ENCODE measurements at regions not wholly inside any gene's neighbourhood (a gene's known extent, or its start where the extent isn't known, plus 50 kb on each side); places are given as distances from the start of the nearest gene placed in this dataset.

DNA sequence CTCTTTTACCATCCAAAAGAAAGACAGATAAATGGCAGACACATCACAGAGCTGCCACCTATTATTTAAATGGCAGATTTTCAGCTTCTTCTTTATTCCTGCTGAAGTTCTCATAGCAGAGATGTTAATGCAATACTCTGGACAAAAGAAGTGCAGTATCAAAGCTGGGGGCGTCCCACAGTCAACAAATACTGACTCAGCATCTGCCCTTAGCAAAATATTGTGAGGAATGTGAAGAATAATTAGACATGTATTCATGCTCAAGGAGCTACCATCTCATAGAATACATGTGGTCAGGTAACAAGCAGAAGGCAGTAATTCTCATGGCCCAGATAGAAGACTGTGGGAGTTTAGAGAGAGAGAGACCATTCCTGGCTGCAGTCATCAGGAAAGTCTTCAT is 108.0 kb upstream of the TANK start:
- Mint-ChIP-seq H3K27me3 (ENCODE audit: low read depth, poor library complexity) (peaks cover 53% of the 10 kb centered on the region), H3K4me3 (no peak overlapping the region), H3K9me3 (peaks cover 4% of the 10 kb centered on the region), H3K4me1 (no peaks in the 10 kb centered on the region), H3K27ac (no peak overlapping the region), H3K36me3 (ENCODE audit: low read depth) (no peaks in the 10 kb centered on the region)
- DNase-seq, result no peak
- TF ChIP-seq, protein P1, sequence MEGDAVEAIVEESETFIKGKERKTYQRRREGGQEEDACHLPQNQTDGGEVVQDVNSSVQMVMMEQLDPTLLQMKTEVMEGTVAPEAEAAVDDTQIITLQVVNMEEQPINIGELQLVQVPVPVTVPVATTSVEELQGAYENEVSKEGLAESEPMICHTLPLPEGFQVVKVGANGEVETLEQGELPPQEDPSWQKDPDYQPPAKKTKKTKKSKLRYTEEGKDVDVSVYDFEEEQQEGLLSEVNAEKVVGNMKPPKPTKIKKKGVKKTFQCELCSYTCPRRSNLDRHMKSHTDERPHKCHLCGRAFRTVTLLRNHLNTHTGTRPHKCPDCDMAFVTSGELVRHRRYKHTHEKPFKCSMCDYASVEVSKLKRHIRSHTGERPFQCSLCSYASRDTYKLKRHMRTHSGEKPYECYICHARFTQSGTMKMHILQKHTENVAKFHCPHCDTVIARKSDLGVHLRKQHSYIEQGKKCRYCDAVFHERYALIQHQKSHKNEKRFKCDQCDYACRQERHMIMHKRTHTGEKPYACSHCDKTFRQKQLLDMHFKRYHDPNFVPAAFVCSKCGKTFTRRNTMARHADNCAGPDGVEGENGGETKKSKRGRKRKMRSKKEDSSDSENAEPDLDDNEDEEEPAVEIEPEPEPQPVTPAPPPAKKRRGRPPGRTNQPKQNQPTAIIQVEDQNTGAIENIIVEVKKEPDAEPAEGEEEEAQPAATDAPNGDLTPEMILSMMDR (IDR thresholded peaks at IDR 0.05), result no peak

DNA sequence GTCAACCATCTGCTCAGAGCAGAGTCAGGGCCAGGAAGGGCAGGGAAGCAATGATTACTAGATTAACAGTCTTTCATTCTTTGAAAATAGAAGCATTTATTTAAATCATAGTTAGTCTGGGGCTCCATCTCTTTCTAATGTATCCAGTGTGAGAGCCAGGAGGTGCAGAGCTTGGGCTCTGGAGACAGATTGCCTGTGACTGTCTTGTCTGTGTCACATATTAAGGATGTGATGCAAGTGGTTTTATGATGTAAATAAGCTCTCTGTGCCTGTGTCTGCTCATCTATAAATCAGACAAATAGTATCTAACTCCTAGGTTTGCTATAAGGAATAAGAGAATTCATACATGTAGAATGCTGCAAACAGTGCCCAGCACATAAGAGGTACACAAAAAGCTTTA is 104.9 kb upstream of the TANK start:
- Mint-ChIP-seq H3K27me3 (ENCODE audit: low read depth, poor library complexity) (peaks cover 45% of the 10 kb centered on the region), H3K4me3 (no peak overlapping the region), H3K9me3 (peaks cover 4% of the 10 kb centered on the region), H3K36me3 (ENCODE audit: low read depth) (no peaks in the 10 kb centered on the region), H3K4me1 (no peaks in the 10 kb centered on the region), H3K27ac (no peak overlapping the region)
- TF ChIP-seq, protein P1 (IDR thresholded peaks at IDR 0.05), result no peak
- no peak for DNase-seq

DNA sequence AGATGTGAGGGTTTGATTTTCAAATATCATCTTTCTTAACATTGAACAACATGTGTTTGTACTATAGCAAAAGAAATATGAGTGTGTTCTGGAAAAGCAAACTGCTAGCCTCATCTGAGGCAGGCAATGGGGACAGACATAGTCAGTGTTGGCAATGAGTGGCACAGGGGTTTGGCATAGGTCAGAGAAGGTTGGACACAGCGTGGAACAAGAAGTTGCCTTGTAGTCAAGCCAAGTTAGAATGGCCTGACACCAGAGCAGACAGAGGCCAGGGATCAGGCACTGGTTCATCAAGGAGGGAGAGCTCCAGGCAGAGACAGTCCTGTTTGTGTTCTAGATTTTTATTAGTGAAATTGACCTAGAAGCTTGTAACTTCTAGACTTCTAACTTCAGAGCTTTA is 100.8 kb upstream of the TANK start:
- no peaks in the 10 kb centered on the region for H3K36me3 Mint-ChIP-seq (ENCODE audit: low read depth)
- peaks cover 12% of the 10 kb centered on the region for H3K4me1 Mint-ChIP-seq
- H3K4me3 Mint-ChIP-seq, result no peak overlapping the region
- TF ChIP-seq, protein P1 (IDR thresholded peaks at IDR 0.05), result no peak
- H3K27ac Mint-ChIP-seq, result no peak overlapping the region
- no peak for DNase-seq
- peaks cover 4% of the 10 kb centered on the region for H3K9me3 Mint-ChIP-seq
- H3K27me3 Mint-ChIP-seq (ENCODE audit: low read depth, poor library complexity), result peaks cover 29% of the 10 kb centered on the region

DNA sequence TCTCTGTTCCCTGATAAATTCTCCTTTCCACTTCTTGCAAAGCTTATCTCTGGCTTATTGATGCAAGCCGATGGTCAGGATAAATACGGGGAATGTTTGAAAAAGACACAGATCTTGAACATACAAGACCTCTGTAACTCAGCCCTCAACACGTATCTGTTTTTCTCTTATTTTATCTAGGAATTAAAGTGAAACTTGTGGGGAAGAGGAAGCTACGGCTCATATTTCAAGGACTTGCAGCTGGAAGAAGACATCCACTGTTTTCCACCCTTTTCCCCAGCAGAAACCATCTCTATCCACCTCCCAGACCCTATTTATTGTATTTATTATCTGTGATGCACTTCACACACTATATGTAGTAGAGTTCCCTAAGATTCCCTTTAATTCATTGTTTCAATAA is 98.4 kb upstream of the TANK start:
- no peak for DNase-seq
- H3K9me3 Mint-ChIP-seq, result no peaks in the 10 kb centered on the region
- no peak overlapping the region for H3K4me3 Mint-ChIP-seq
- no peak overlapping the region for H3K27ac Mint-ChIP-seq
- TF ChIP-seq, protein P1 (IDR thresholded peaks at IDR 0.05), result no peak
- H3K4me1 Mint-ChIP-seq, result peaks cover 12% of the 10 kb centered on the region
- H3K36me3 Mint-ChIP-seq (ENCODE audit: low read depth), result no peaks in the 10 kb centered on the region
- H3K27me3 Mint-ChIP-seq (ENCODE audit: low read depth, poor library complexity), result peaks cover 22% of the 10 kb centered on the region

DNA sequence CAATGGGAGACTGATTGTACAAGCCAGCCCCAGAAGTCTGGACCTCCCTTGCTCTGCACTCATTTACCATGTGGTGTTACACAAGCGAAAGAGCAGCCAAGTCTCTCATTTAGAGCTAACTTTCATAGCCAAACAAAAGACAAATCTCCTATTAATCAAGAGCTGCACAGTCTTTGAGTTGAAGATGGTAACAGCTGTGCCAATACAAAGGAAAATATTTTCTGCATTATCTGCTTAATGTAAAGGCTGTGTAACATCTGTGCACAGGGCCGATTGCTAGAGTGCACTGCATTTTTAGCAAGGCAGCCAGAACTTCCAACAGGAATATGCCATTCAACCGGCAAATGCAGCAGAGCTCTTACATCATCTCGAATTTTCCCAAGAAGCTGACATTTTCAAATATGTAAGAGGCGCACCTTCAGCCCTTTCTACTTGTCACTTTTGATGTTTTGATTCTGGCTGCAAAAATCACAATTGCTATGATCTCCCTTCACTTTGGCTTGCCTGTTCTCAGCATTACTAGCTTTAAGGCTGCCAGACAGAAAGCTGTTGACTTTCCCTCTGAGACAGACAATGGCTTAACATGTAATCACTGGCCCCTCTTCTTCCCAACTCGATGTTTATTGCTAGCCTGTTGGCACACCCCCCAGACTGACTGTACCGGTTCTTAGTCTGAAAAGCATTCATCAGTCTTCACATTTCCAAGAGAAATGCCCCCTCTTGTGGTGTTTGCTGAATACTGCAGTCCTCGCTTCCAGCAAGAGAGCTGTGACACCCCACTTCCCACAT is 96.9 kb upstream of the TANK start:
- TF ChIP-seq, protein P1 (IDR thresholded peaks at IDR 0.05), result peak; percentile 86
- Mint-ChIP-seq H3K36me3 (ENCODE audit: low read depth) (no peaks in the 10 kb centered on the region), H3K4me1 (peaks cover 12% of the 10 kb centered on the region), H3K27me3 (ENCODE audit: low read depth, poor library complexity) (peaks cover 16% of the 10 kb centered on the region), H3K9me3 (no peaks in the 10 kb centered on the region), H3K4me3 (no peak overlapping the region), H3K27ac (no peak overlapping the region)
- peak; percentile 76 for DNase-seq

DNA sequence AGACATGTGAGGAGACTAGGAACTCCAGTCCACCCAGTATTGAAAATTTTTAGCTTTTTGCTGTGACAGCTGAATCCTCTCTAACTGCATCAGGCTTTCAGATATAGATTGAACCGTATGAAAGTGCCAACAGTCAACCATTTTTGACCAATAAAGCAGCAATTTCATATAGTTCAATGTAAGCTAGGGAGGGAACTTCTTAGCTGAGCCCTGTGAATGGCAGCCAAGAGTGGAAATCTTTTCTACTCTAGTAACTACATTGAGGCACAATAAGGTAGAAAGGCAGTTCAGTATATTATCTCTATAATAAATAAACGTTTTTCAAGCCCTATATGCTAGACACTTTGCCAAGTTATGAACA is 96.3 kb upstream of the TANK start:
- Mint-ChIP-seq H3K27me3 (ENCODE audit: low read depth, poor library complexity) (peaks cover 16% of the 10 kb centered on the region), H3K9me3 (no peaks in the 10 kb centered on the region), H3K27ac (no peak overlapping the region), H3K36me3 (ENCODE audit: low read depth) (no peaks in the 10 kb centered on the region), H3K4me1 (peaks cover 12% of the 10 kb centered on the region), H3K4me3 (no peak overlapping the region)
- DNase-seq, result no peak
- TF ChIP-seq, protein P1 (IDR thresholded peaks at IDR 0.05), result peak; percentile 25

Measured in nephron progenitor cell (in vitro differentiated cells).